SK-N-SH treated with all-trans-retinoic acid at 6 μM for 48 hours (cell line): ENCODE measurements at regions not wholly inside any gene's neighbourhood (a gene's known extent, or its start where the extent isn't known, plus 50 kb on each side); places are given as distances from the start of the nearest gene placed in this dataset.

Source experiments
- ATAC-seq: fragments of 200-7000 bp; cut with Tn5 transposase; 3 replicates; pipeline ENCODE4 v1.9.1; 2020; ENCODE audit warnings: mild to moderate bottlenecking, moderate library complexity
- BACH2 ChIP-seq: fragments of 250-450 bp; sonication (Bioruptor Pico); IDR thresholded peaks from 2 replicates; pipeline ENCODE4 v1.9.0; 2021; ENCODE audit warnings: mild to moderate bottlenecking, borderline replicate concordance
- CREB5 ChIP-seq: fragments of 250-450 bp; sonication (Bioruptor Pico); IDR thresholded peaks from 2 replicates; pipeline ENCODE4 v1.5.1; 2020; ENCODE audit warnings: low read depth, mild to moderate bottlenecking, moderate library complexity
- CSDC2 ChIP-seq: fragments of 250-450 bp; sonication (Bioruptor Pico); IDR thresholded peaks from 2 replicates; pipeline ENCODE4 v1.5.0; 2020; ENCODE audit warnings: mild to moderate bottlenecking, moderate library complexity
- CSRNP3 ChIP-seq: fragments of 250-450 bp; sonication (Bioruptor Pico); IDR thresholded peaks from 2 replicates; pipeline ENCODE4 v1.5.1; 2021; ENCODE audit warnings: mild to moderate bottlenecking, moderate library complexity
- ESRRG ChIP-seq: fragments of 250-450 bp; sonication (Bioruptor Pico); IDR thresholded peaks from 2 replicates; pipeline ENCODE4 v1.6.1; 2021; ENCODE audit warnings: mild to moderate bottlenecking
- GLIS3 ChIP-seq: fragments of 250-450 bp; sonication (Bioruptor Pico); IDR thresholded peaks from 2 replicates; pipeline ENCODE4 v1.5.0; 2020; ENCODE audit warnings: mild to moderate bottlenecking, moderate library complexity
- ISL1 ChIP-seq: fragments of 250-450 bp; sonication (Bioruptor Pico); IDR thresholded peaks from 2 replicates; pipeline ENCODE4 v2.1.2; 2022; ENCODE audit warnings: mild to moderate bottlenecking, moderate library complexity
- OSR1 ChIP-seq: fragments of 250-450 bp; sonication (Bioruptor Pico); IDR thresholded peaks from 2 replicates; pipeline ENCODE4 v1.8.0; 2022; ENCODE audit warnings: moderate library complexity, mild to moderate bottlenecking, inconsistent platforms
- PPARA ChIP-seq: fragments of 250-450 bp; sonication (Bioruptor Pico); IDR thresholded peaks from 2 replicates; pipeline ENCODE4 v1.5.0; 2020; ENCODE audit warnings: mild to moderate bottlenecking, borderline replicate concordance
- RARB ChIP-seq: fragments of 250-450 bp; sonication (Bioruptor Pico); IDR thresholded peaks from 2 replicates; pipeline ENCODE4 v1.8.0; 2021; ENCODE audit warnings: mild to moderate bottlenecking, moderate library complexity
- SNAI2 ChIP-seq: fragments of 250-450 bp; sonication (Bioruptor Pico); IDR thresholded peaks from 2 replicates; pipeline ENCODE4 v1.5.0; 2020; ENCODE audit warnings: mild to moderate bottlenecking, moderate library complexity
- TCF4 ChIP-seq: fragments of 250-450 bp; sonication (Bioruptor Pico); IDR thresholded peaks from 2 replicates; pipeline ENCODE4 v1.8.0; 2021; ENCODE audit warnings: mild to moderate bottlenecking, moderate library complexity, borderline replicate concordance
- ZC3H10 ChIP-seq: fragments of 250-450 bp; sonication (Bioruptor Pico); IDR thresholded peaks from 2 replicates; pipeline ENCODE4 v1.5.1; 2021; ENCODE audit warnings: mild to moderate bottlenecking, moderate library complexity
- ZFP3 ChIP-seq: fragments of 250-450 bp; sonication (Bioruptor Pico); IDR thresholded peaks from 2 replicates; pipeline ENCODE4 v1.5.0; 2020; ENCODE audit warnings: mild to moderate bottlenecking, moderate library complexity
- ZNF565 ChIP-seq: fragments of 450-650 bp; formaldehyde crosslinking; conservative IDR thresholded peaks from 2 replicates; pipeline ENCODE4 v1.5.0; 2020; ENCODE audit warnings: low read depth, mild to moderate bottlenecking, moderate library complexity
- ZNF8 ChIP-seq: fragments of 450-650 bp; formaldehyde crosslinking; IDR thresholded peaks from 2 replicates; pipeline ENCODE4 v1.5.0; 2020; ENCODE audit warnings: mild to moderate bottlenecking, moderate library complexity
- TF ChIP-seq, protein P1 (sequence below): fragments of 250-450 bp; sonication (Bioruptor Pico); IDR thresholded peaks from 2 replicates; pipeline ENCODE4 v1.5.0; 2020; ENCODE audit warnings: mild to moderate bottlenecking, moderate library complexity
- TF ChIP-seq, protein P2 (sequence below): fragments of 250-450 bp; sonication (Bioruptor Pico); IDR thresholded peaks from 2 replicates; pipeline ENCODE4 v1.8.0; 2020; ENCODE audit warnings: mild to moderate bottlenecking, moderate library complexity, borderline replicate concordance

DNA sequence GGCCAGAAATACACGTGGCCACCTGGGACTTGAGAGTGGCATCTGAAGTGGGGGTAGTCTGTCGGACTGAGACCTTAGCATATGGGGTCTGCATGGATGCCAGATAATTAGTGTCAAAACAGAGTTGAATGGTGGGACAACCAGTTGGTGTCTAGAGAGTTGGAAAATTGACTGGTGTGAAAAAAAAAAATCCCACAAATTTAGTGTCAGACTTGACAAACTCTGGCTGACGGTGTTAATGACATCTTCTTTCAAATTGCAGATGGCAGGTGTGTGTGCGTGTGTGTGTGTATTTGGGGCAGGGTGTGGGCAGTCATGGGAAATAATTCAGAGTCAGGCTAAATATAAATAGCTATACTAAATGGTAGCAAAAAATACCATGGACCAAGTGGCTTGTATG, 365.4 kb upstream of the RGPD4 start (continued):
- TF ChIP-seq, protein P1, sequence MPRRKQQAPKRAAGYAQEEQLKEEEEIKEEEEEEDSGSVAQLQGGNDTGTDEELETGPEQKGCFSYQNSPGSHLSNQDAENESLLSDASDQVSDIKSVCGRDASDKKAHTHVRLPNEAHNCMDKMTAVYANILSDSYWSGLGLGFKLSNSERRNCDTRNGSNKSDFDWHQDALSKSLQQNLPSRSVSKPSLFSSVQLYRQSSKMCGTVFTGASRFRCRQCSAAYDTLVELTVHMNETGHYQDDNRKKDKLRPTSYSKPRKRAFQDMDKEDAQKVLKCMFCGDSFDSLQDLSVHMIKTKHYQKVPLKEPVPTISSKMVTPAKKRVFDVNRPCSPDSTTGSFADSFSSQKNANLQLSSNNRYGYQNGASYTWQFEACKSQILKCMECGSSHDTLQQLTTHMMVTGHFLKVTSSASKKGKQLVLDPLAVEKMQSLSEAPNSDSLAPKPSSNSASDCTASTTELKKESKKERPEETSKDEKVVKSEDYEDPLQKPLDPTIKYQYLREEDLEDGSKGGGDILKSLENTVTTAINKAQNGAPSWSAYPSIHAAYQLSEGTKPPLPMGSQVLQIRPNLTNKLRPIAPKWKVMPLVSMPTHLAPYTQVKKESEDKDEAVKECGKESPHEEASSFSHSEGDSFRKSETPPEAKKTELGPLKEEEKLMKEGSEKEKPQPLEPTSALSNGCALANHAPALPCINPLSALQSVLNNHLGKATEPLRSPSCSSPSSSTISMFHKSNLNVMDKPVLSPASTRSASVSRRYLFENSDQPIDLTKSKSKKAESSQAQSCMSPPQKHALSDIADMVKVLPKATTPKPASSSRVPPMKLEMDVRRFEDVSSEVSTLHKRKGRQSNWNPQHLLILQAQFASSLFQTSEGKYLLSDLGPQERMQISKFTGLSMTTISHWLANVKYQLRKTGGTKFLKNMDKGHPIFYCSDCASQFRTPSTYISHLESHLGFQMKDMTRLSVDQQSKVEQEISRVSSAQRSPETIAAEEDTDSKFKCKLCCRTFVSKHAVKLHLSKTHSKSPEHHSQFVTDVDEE (CRISPR knock-in tag), result no peak
- TF ChIP-seq ZNF8 (CRISPR knock-in tag) (no peak), ZFP3 (CRISPR knock-in tag) (no peak), ZNF565 (CRISPR knock-in tag) (no peak), RARB (no peak), CSDC2 (CRISPR knock-in tag) (no peak), SNAI2 (CRISPR knock-in tag) (no peak)
- TF ChIP-seq, protein P2, sequence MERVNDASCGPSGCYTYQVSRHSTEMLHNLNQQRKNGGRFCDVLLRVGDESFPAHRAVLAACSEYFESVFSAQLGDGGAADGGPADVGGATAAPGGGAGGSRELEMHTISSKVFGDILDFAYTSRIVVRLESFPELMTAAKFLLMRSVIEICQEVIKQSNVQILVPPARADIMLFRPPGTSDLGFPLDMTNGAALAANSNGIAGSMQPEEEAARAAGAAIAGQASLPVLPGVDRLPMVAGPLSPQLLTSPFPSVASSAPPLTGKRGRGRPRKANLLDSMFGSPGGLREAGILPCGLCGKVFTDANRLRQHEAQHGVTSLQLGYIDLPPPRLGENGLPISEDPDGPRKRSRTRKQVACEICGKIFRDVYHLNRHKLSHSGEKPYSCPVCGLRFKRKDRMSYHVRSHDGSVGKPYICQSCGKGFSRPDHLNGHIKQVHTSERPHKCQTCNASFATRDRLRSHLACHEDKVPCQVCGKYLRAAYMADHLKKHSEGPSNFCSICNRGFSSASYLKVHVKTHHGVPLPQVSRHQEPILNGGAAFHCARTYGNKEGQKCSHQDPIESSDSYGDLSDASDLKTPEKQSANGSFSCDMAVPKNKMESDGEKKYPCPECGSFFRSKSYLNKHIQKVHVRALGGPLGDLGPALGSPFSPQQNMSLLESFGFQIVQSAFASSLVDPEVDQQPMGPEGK (CRISPR knock-in tag), result no peak

GRCh38 chr2:107462181-107462580, 364.5 kb upstream of the RGPD4 start:
- ATAC-seq, result no peak
- TF ChIP-seq ZNF8 (CRISPR knock-in tag) (no peak), OSR1 (CRISPR knock-in tag) (no peak), GLIS3 (CRISPR knock-in tag) (no peak), ZFP3 (CRISPR knock-in tag) (no peak), BACH2 (CRISPR knock-in tag) (no peak), ESRRG (CRISPR knock-in tag) (no peak), CREB5 (CRISPR knock-in tag) (no peak)
- TF ChIP-seq, all 23 proteins: peak for 0

- ATAC-seq, result no peak
- TF ChIP-seq GLIS3 (CRISPR knock-in tag) (no peak), ESRRG (CRISPR knock-in tag) (no peak), ZNF8 (CRISPR knock-in tag) (no peak)
- TF ChIP-seq, protein P2 (CRISPR knock-in tag), result no peak
Observed at GRCh38 chr2:107466241-107466640, 360.5 kb upstream of the RGPD4 start.

GRCh38 chr2:107466984-107467773, 359.5 kb upstream of the RGPD4 start:
- no peak for TF ChIP-seq PPARA (CRISPR knock-in tag)
- TF ChIP-seq BACH2 (CRISPR knock-in tag), result no peak
- TF ChIP-seq ISL1 (CRISPR knock-in tag), result no peak
- TF ChIP-seq TCF4 (CRISPR knock-in tag), result no peak
- no peak for TF ChIP-seq ZNF565 (CRISPR knock-in tag)
- TF ChIP-seq CREB5 (CRISPR knock-in tag), result no peak
- TF ChIP-seq RARB, result no peak
- TF ChIP-seq SNAI2 (CRISPR knock-in tag), result no peak
- no peak for TF ChIP-seq ZC3H10 (CRISPR knock-in tag)
- TF ChIP-seq CSDC2 (CRISPR knock-in tag), result no peak
- TF ChIP-seq CSRNP3 (CRISPR knock-in tag), result no peak
- ATAC-seq, result no peak
